ENCODE measurements at regions not wholly inside any gene's neighbourhood (a gene's known extent, or its start where the extent isn't known, plus 50 kb on each side); places are given as distances from the start of the nearest gene placed in this dataset.

DNA sequence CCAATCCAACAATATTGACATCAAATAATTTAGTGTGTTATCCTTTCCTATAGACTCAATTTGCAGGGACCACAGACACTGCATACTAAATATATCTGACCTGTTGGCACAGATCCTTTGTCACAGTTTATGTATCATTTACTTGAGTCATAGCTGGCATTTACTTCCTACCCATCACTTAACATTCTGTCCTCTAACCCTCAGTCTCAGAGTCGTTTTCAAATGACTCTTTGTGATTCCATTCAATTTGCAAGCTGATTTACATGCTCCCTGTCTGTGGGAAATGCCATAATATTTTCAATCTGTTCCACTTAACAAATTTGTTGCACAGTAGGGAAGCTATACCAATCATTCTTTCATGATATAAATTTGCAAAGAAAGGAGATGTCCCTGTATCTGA lies 265.7 kb upstream of the EDIL3 start:
- TF ChIP-seq, protein P1, sequence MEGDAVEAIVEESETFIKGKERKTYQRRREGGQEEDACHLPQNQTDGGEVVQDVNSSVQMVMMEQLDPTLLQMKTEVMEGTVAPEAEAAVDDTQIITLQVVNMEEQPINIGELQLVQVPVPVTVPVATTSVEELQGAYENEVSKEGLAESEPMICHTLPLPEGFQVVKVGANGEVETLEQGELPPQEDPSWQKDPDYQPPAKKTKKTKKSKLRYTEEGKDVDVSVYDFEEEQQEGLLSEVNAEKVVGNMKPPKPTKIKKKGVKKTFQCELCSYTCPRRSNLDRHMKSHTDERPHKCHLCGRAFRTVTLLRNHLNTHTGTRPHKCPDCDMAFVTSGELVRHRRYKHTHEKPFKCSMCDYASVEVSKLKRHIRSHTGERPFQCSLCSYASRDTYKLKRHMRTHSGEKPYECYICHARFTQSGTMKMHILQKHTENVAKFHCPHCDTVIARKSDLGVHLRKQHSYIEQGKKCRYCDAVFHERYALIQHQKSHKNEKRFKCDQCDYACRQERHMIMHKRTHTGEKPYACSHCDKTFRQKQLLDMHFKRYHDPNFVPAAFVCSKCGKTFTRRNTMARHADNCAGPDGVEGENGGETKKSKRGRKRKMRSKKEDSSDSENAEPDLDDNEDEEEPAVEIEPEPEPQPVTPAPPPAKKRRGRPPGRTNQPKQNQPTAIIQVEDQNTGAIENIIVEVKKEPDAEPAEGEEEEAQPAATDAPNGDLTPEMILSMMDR (conservative IDR thresholded peaks at IDR 0.05): no peak
- no CpG with 5 or more reads among the region's 1 CpG for WGBS (ENCODE audit: extremely low coverage, insufficient read length, low lambda C conversion rate)

More for the DNA sequence above, 265.7 kb upstream of the EDIL3 start:
- Histone ChIP-seq H2BK15ac (ENCODE audit: low read depth, low read length) (no peak overlapping the region), H3T11ph (ENCODE audit: low read length) (no peak overlapping the region), H3K56ac (ENCODE audit: insufficient read length, low read depth, low read length) (no peak overlapping the region), H2BK12ac (ENCODE audit: insufficient read length, low read depth, low read length) (no peak overlapping the region), H3K4me1 (ENCODE audit: insufficient read depth, low read length) (no peaks in the 10 kb centered on the region; the same call in 1 of the 2 replicates), H3K23me2 (ENCODE audit: insufficient read length, low read depth, low read length, poor library complexity, severe bottlenecking) (no peaks in the 10 kb centered on the region), H3K14ac (ENCODE audit: insufficient read depth, low read length) (no peak overlapping the region), H3K9me3 (ENCODE audit: control insufficient read depth, low read depth, low read length) (no peaks in the 10 kb centered on the region), H3K27ac (ENCODE audit: insufficient read length, low read depth, low read length) (no peak overlapping the region), H3K27me3 (ENCODE audit: insufficient read depth, low read length) (no peaks in the 10 kb centered on the region), H3K4me2 (ENCODE audit: insufficient read depth, insufficient read length, low read length) (no peak overlapping the region), H4K5ac (ENCODE audit: insufficient read length, low read depth, low read length) (no peak overlapping the region), H3K79me1 (ENCODE audit: insufficient read depth, low read depth, low read length, poor library complexity, severe bottlenecking) (no peaks in the 10 kb centered on the region), H2BK120ac (ENCODE audit: low read depth, low read length, poor library complexity, severe bottlenecking) (no peak overlapping the region), H4K20me1 (ENCODE audit: control insufficient read depth, insufficient read depth, insufficient read length) (no peaks in the 10 kb centered on the region), H3K4ac (ENCODE audit: low read depth, low read length) (no peak overlapping the region), H4K91ac (ENCODE audit: insufficient read length, low read depth, low read length) (no peak overlapping the region), H2BK20ac (ENCODE audit: low read depth, low read length, poor library complexity, severe bottlenecking) (no peak overlapping the region), H3K79me2 (ENCODE audit: insufficient read depth, low read length) (no peaks in the 10 kb centered on the region), H2AFZ (ENCODE audit: low read length) (no peak overlapping the region), H3K23ac (ENCODE audit: insufficient read length, low read depth, low read length) (no peak overlapping the region), H3K9ac (ENCODE audit: extremely low read depth, insufficient read length, low read length) (no peak overlapping the region), H3K18ac (ENCODE audit: insufficient read length, low read depth, low read length) (no peak overlapping the region), H4K8ac (replicated peaks; ENCODE audit: insufficient read length, low read depth, low read length) (no peak overlapping the region), H2BK5ac (ENCODE audit: insufficient read length, low read length) (no peak overlapping the region), H2AK5ac (ENCODE audit: insufficient read length, low read length) (no peak overlapping the region)
- H3K27me3 Mint-ChIP-seq (ENCODE audit: low read depth): peaks cover 1% of the 10 kb centered on the region; the same call in 1 of the 2 replicates
- H3K27ac Mint-ChIP-seq: no peak overlapping the region; a peak in 1 of 7 replicates
- no peak for DNase-seq
- H3K4me3 Mint-ChIP-seq: no peak overlapping the region
- no peaks in the 10 kb centered on the region for H3K36me3 Mint-ChIP-seq (ENCODE audit: insufficient read depth in 1 of 3, low read depth in 3 of 3)
- H3K9me3 Mint-ChIP-seq: peaks cover 0 to 1% of the 10 kb centered on the region in 2 experiments; a peak in 1 of 5 replicates
- peaks cover 13 to 20% of the 10 kb centered on the region in 2 experiments for H3K4me1 Mint-ChIP-seq
